ENCODE measurements at regions not wholly inside any gene's neighbourhood (a gene's known extent, or its start where the extent isn't known, plus 50 kb on each side); places are given as distances from the start of the nearest gene placed in this dataset.

- no peak for DNase-seq
These were observed 255.7 kb downstream of the DLEU7 start for GRCh38 chr13:50587645-50588373.

GRCh38 chr13:50588491-50589130, 254.9 kb downstream of the DLEU7 start:
- DNase-seq: no peak

GRCh38 chr13:50589139-50589538, 254.4 kb downstream of the DLEU7 start:
- DNase-seq: no peak

GRCh38 chr13:50589651-50590054, 253.8 kb downstream of the DLEU7 start:
- no peak for DNase-seq

GRCh38 chr13:50592412-50593155, 250.9 kb downstream of the DLEU7 start:
- DNase-seq: no peak

- no peak for DNase-seq
These were observed 250.3 kb downstream of the DLEU7 start for GRCh38 chr13:50593207-50593606.

GRCh38 chr13:50594276-50595051, 249.0 kb downstream of the DLEU7 start:
- peak; percentile 6 for DNase-seq

- DNase-seq: no peak
These were observed 248.3 kb downstream of the DLEU7 start for GRCh38 chr13:50595196-50595595.

GRCh38 chr13:50596156-50596555, 247.3 kb downstream of the DLEU7 start:
- no peak for DNase-seq

- no peak for DNase-seq
These were observed 246.7 kb downstream of the DLEU7 start for GRCh38 chr13:50596776-50597203.

- no peak for DNase-seq
These were observed 245.2 kb downstream of the DLEU7 start for GRCh38 chr13:50598338-50598737.

GRCh38 chr13:50599046-50599445, 244.4 kb downstream of the DLEU7 start:
- no peak for DNase-seq

- no peak for DNase-seq
These were observed 243.6 kb downstream of the DLEU7 start for GRCh38 chr13:50599927-50600326.

- DNase-seq: no peak
These were observed 235.1 kb downstream of the DLEU7 start for GRCh38 chr13:50608370-50608769.

- DNase-seq: no peak
These were observed 234.5 kb downstream of the DLEU7 start for GRCh38 chr13:50609011-50609410.

GRCh38 chr13:50610238-50610637, 233.3 kb downstream of the DLEU7 start:
- no peak for DNase-seq

GRCh38 chr13:50611117-50611781, 232.2 kb downstream of the DLEU7 start:
- DNase-seq: peak; percentile 10

- no peak for DNase-seq
These were observed 230.8 kb downstream of the DLEU7 start for GRCh38 chr13:50612717-50613116.

GRCh38 chr13:50613356-50613831, 230.1 kb downstream of the DLEU7 start:
- DNase-seq: no peak

- DNase-seq: no peak
These were observed 228.3 kb downstream of the DLEU7 start for GRCh38 chr13:50615234-50615633.

- DNase-seq: no peak
These were observed 227.4 kb downstream of the DLEU7 start for GRCh38 chr13:50616101-50616500.

- no peak for DNase-seq
These were observed 226.3 kb downstream of the DLEU7 start for GRCh38 chr13:50617134-50617721.
